ENCODE measurements at regions not wholly inside any gene's neighbourhood (a gene's known extent, or its start where the extent isn't known, plus 50 kb on each side); places are given as distances from the start of the nearest gene placed in this dataset.

- no peak overlapping the region for H3K27ac ChIP-seq
- ATAC-seq (ENCODE audit: insufficient number of reproducible peaks, low FRiP score, low read depth): no peak
- H3K4me3 ChIP-seq: no peak overlapping the region
- no peaks in the 10 kb centered on the region for H3K36me3 ChIP-seq
- TF ChIP-seq, protein P1, sequence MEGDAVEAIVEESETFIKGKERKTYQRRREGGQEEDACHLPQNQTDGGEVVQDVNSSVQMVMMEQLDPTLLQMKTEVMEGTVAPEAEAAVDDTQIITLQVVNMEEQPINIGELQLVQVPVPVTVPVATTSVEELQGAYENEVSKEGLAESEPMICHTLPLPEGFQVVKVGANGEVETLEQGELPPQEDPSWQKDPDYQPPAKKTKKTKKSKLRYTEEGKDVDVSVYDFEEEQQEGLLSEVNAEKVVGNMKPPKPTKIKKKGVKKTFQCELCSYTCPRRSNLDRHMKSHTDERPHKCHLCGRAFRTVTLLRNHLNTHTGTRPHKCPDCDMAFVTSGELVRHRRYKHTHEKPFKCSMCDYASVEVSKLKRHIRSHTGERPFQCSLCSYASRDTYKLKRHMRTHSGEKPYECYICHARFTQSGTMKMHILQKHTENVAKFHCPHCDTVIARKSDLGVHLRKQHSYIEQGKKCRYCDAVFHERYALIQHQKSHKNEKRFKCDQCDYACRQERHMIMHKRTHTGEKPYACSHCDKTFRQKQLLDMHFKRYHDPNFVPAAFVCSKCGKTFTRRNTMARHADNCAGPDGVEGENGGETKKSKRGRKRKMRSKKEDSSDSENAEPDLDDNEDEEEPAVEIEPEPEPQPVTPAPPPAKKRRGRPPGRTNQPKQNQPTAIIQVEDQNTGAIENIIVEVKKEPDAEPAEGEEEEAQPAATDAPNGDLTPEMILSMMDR (IDR thresholded peaks at IDR 0.05): no peak
- no peak for DNase-seq (ENCODE audit: low spot score)
- H3K4me1 ChIP-seq (ENCODE audit: control insufficient read depth in 1 of 2, low read depth in 2 of 2): no peaks in the 10 kb centered on the region
- H3K9me3 ChIP-seq: no peaks in the 10 kb centered on the region
- no peaks in the 10 kb centered on the region for H3K27me3 ChIP-seq (replicated peaks; ENCODE audit: insufficient read depth)
Observed at GRCh38 chr13:107912745-107913144, 302.6 kb downstream of the LIG4 start.

- no peak overlapping the region for H3K4me3 ChIP-seq
- H3K36me3 ChIP-seq: no peaks in the 10 kb centered on the region
- ATAC-seq (ENCODE audit: insufficient number of reproducible peaks, low FRiP score, low read depth): no peak
- no peak overlapping the region for H3K27ac ChIP-seq
- DNase-seq (ENCODE audit: low spot score): no peak
- TF ChIP-seq, protein P1 (IDR thresholded peaks at IDR 0.05): no peak
- no peaks in the 10 kb centered on the region for H3K27me3 ChIP-seq (replicated peaks; ENCODE audit: insufficient read depth)
- no peaks in the 10 kb centered on the region for H3K9me3 ChIP-seq
- H3K4me1 ChIP-seq (ENCODE audit: control insufficient read depth in 1 of 2, low read depth in 2 of 2): no peaks in the 10 kb centered on the region
Observed at GRCh38 chr13:107907065-107907805, 308.1 kb downstream of the LIG4 start.

DNA sequence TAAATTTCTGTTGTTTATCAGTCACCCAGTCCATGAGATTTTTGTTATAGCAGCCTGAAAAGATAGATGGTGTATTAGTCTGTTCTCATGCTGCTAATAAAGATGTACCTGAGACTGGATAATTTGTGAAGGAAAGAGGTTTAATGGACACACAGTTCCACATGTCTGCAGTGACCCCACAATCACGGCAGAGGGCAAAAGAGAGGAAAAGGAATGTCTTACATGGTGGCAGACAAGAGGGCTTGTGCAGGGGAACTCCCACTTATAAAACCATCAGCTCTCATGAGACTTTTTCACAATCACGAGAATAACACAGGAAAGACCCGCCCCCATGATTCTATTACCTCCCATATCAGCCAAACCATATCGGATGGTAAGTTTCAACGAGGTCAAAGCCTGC lies 309.2 kb downstream of the LIG4 start:
- ATAC-seq (ENCODE audit: insufficient number of reproducible peaks, low FRiP score, low read depth) (no peak), DNase-seq (ENCODE audit: low spot score) (no peak)
- no peaks in the 10 kb centered on the region for H3K9me3 ChIP-seq
- no peak overlapping the region for H3K27ac ChIP-seq
- no peaks in the 10 kb centered on the region for H3K4me1 ChIP-seq (ENCODE audit: control insufficient read depth in 1 of 2, low read depth in 2 of 2)
- TF ChIP-seq, protein P1 (IDR thresholded peaks at IDR 0.05): no peak
- H3K4me3 ChIP-seq: no peak overlapping the region
- no peaks in the 10 kb centered on the region for H3K36me3 ChIP-seq
- no peaks in the 10 kb centered on the region for H3K27me3 ChIP-seq (replicated peaks; ENCODE audit: insufficient read depth)

- no peak overlapping the region for H3K27ac ChIP-seq
- no peaks in the 10 kb centered on the region for H3K4me1 ChIP-seq (ENCODE audit: control insufficient read depth in 1 of 2, low read depth in 2 of 2)
- no peaks in the 10 kb centered on the region for H3K9me3 ChIP-seq
- no peak for ATAC-seq (ENCODE audit: insufficient number of reproducible peaks, low FRiP score, low read depth)
- DNase-seq (ENCODE audit: low spot score): no peak
- H3K27me3 ChIP-seq (replicated peaks; ENCODE audit: insufficient read depth): no peaks in the 10 kb centered on the region
- no peaks in the 10 kb centered on the region for H3K36me3 ChIP-seq
- TF ChIP-seq, protein P1 (IDR thresholded peaks at IDR 0.05): no peak
- H3K4me3 ChIP-seq: no peak overlapping the region
Observed at GRCh38 chr13:107901996-107902562, 313.3 kb downstream of the LIG4 start.

DNA sequence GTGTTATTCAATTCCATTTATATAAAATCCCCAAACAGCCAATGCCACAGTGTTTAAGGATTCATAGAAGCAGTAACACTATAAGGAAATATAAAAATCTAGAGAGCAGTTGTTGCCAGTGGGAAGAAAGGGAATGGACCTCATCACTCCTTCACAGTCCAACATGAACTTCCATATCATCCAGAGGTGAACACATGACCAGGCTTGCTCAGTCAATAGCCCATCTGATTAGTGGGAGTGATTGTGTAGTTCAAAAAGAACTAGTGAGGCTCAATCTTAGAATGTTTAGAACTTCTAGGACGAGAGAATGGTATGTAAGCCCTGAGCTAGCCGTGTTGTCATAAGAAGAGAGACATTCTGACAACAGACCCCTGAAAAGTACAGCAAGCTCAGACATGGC lies 314.1 kb downstream of the LIG4 start:
- TF ChIP-seq, protein P1 (IDR thresholded peaks at IDR 0.05): no peak
- ATAC-seq (ENCODE audit: insufficient number of reproducible peaks, low FRiP score, low read depth): no peak
- Histone ChIP-seq H3K4me1 (ENCODE audit: control insufficient read depth in 1 of 2, low read depth in 2 of 2) (no peaks in the 10 kb centered on the region), H3K4me3 (no peak overlapping the region), H3K9me3 (no peaks in the 10 kb centered on the region), H3K36me3 (no peaks in the 10 kb centered on the region), H3K27me3 (replicated peaks; ENCODE audit: insufficient read depth) (no peaks in the 10 kb centered on the region), H3K27ac (no peak overlapping the region)
- no peak for DNase-seq (ENCODE audit: low spot score)
